Testis (tissue), 2 donors: ENCODE measurements at regions not wholly inside any gene's neighbourhood (a gene's known extent, or its start where the extent isn't known, plus 50 kb on each side); places are given as distances from the start of the nearest gene placed in this dataset.

Source experiments
- DNase-seq: peaks from one replicate; pipeline ENCODE4 v3.0.0-alpha.2; 2019
- H3K27ac ChIP-seq, 2 donors: fragments of 200-600 bp; sonication (generic); one replicate each; pipeline ENCODE4 v1.5.1; 2019
- H3K27me3 ChIP-seq: fragments of 200-600 bp; sonication (generic); one replicate; pipeline ENCODE4 v1.5.1; 2019
- H3K36me3 ChIP-seq: fragments of 200-600 bp; sonication (generic); one replicate; pipeline ENCODE4 v1.5.1; 2017; ENCODE audit warnings: low read depth; ENCODE audit errors: missing control alignments
- H3K4me1 ChIP-seq: fragments of 200-600 bp; sonication (generic); one replicate; pipeline ENCODE4 v1.5.1; 2019
- H3K4me3 ChIP-seq, 2 donors: fragments of 200-600 bp; sonication (generic); one replicate each; pipeline ENCODE4 v1.5.1; 2017 to 2019
- H3K9me3 ChIP-seq: fragments of 200-600 bp; sonication (generic); one replicate; pipeline ENCODE4 v1.5.1; 2017
- CTCF ChIP-seq, 3 experiments: fragments of 450-650 bp in 2 of 3; fragments of 200-600 bp in 1 of 3; sonication (generic) in 1 of 3; IDR thresholded peaks; one replicate each; pipeline ENCODE4 v1.5.1; 2016 to 2019; ENCODE audit warnings: antibody characterized with exemption in 3 of 3, mild to moderate bottlenecking in 2 of 3, moderate library complexity in 1 of 3
- POLR2A ChIP-seq: fragments of 450-650 bp; IDR thresholded peaks from one replicate; pipeline ENCODE4 v1.6.1; 2017; ENCODE audit warnings: antibody characterized with exemption, mild to moderate bottlenecking, moderate library complexity
- WGBS, 2 donors: methylation state at CpG; one replicate each; pipeline ENCODE4 v1.1.5; 2018; 5-methylcytosine and 5-hydroxymethylcytosine counted together
- intact Hi-C: fragments of 100-400 bp; cut with DNase I; formaldehyde crosslinking; loops from one replicate; pipeline ENCODE4 v1.15.1; 2023; ENCODE audit warnings: low total_unique reads

- Histone ChIP-seq H3K27me3 (no peaks in the 10 kb centered on the region), H3K4me1 (peaks cover 18% of the 10 kb centered on the region), H3K4me3 (no peak overlapping the region), H3K36me3 (no peaks in the 10 kb centered on the region), H3K9me3 (no peaks in the 10 kb centered on the region), H3K27ac (no peak overlapping the region)
- TF ChIP-seq CTCF (IDR thresholded peaks at IDR 0.05), result no peak
- TF ChIP-seq POLR2A, result no peak
- WGBS, 2 donors, result 36 to 49% methylated on average over 6 of the region's 6 CpGs
- no peak for DNase-seq
- intact Hi-C loops, result no loop called here
Observed at GRCh38 chr3:64349551-64349950, 124.3 kb upstream of the PRICKLE2 start.

- Histone ChIP-seq H3K9me3 (no peaks in the 10 kb centered on the region), H3K4me1 (peaks cover 30% of the 10 kb centered on the region), H3K27ac (no peak overlapping the region), H3K36me3 (no peaks in the 10 kb centered on the region), H3K27me3 (no peaks in the 10 kb centered on the region), H3K4me3 (no peak overlapping the region)
- 37 to 48% methylated on average over 2 of the region's 2 CpGs for WGBS, 2 donors
- peak; percentile 45 for DNase-seq
- intact Hi-C loops, result no loop called here
- TF ChIP-seq POLR2A (no peak), CTCF (IDR thresholded peaks at IDR 0.05) (no peak)
Observed at GRCh38 chr3:64345371-64345770, 120.1 kb upstream of the PRICKLE2 start.

- intact Hi-C loops, result no loop called here
- Histone ChIP-seq H3K27ac (no peak overlapping the region), H3K4me3 (no peak overlapping the region), H3K36me3 (no peaks in the 10 kb centered on the region), H3K4me1 (peaks cover 31% of the 10 kb centered on the region), H3K27me3 (no peaks in the 10 kb centered on the region), H3K9me3 (no peaks in the 10 kb centered on the region)
- DNase-seq, result no peak
- TF ChIP-seq CTCF (IDR thresholded peaks at IDR 0.05), result no peak
- TF ChIP-seq POLR2A, result no peak
- WGBS, 2 donors, result 56 to 79% methylated on average over 2 to 4 of the region's 4 CpGs
Observed at GRCh38 chr3:64344721-64345207, 119.5 kb upstream of the PRICKLE2 start.

DNA sequence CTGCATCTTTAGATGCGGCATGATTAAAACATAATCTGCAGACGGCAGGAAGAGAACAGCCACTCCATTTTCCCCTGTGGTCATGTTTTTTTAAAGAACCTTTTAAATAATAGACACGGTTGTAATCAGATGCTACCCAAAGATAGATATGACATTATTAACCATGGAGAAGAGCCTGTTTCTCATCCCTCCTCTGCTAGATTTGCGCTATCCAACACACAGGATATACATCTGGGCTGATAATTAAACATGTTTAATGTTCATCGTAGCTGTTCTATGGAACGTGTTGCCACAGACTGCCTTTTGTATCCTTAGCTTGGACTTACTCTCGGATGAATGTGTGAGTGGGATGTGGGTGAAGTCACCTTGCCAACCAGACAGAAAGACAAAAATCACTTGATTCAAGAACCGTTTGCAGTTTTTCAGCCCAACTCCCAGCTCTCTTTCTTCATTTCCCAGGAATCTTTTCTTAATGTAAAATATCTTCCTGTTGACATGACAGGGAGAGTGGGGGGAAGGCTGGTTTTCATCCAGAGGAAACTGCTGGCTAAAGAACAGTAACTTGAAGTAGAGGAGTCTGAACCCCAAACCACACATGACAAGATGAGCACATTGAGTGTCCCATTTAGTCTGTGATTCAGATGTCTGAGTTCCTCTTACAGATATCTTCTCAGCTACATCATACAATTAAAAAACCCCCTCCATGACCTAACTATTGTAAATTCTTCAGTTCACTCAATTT is 118.6 kb upstream of the PRICKLE2 start:
- intact Hi-C loops, result no loop called here
- Histone ChIP-seq H3K9me3 (no peaks in the 10 kb centered on the region), H3K27ac (no peak overlapping the region), H3K36me3 (no peaks in the 10 kb centered on the region), H3K4me1 (peaks cover 31% of the 10 kb centered on the region), H3K27me3 (no peaks in the 10 kb centered on the region), H3K4me3 (no peak overlapping the region)
- 63 to 71% methylated on average over 8 of the region's 8 CpGs for WGBS, 2 donors
- no peak for DNase-seq
- TF ChIP-seq POLR2A (no peak), CTCF (IDR thresholded peaks at IDR 0.05) (no peak)
